ENCODE measurements at regions not wholly inside any gene's neighbourhood (a gene's known extent, or its start where the extent isn't known, plus 50 kb on each side); places are given as distances from the start of the nearest gene placed in this dataset.

GRCh38 chr10:130885021-130885655 is 426.4 kb downstream of the TCERG1L start:
- peak in 5 of 42 donors; percentile 13 to 26 (median 19) for DNase-seq
- intact Hi-C loops (cut with DNase I) = no loop called here

GRCh38 chr10:130887170-130887569 is 424.4 kb downstream of the TCERG1L start:
- DNase-seq = no peak
- intact Hi-C loops (cut with DNase I) = no loop called here

GRCh38 chr10:130888493-130888892 is 423.0 kb downstream of the TCERG1L start:
- intact Hi-C loops (cut with DNase I) = no loop called here
- DNase-seq = no peak

- no peak for DNase-seq
- intact Hi-C loops (cut with DNase I) = no loop called here
Measured at GRCh38 chr10:130889240-130889639, 422.3 kb downstream of the TCERG1L start.

- intact Hi-C loops (cut with DNase I) = no loop called here
- no peak for DNase-seq
Measured at GRCh38 chr10:130889780-130890179, 421.7 kb downstream of the TCERG1L start.

GRCh38 chr10:130891066-130891465 is 420.5 kb downstream of the TCERG1L start:
- no peak for DNase-seq
- intact Hi-C loops (cut with DNase I) = no loop called here

GRCh38 chr10:130894471-130894870 is 417.1 kb downstream of the TCERG1L start:
- intact Hi-C loops (cut with DNase I) = no loop called here
- no peak for DNase-seq

GRCh38 chr10:130895161-130895560 is 416.4 kb downstream of the TCERG1L start:
- intact Hi-C loops (cut with DNase I) = no loop called here
- DNase-seq = no peak

GRCh38 chr10:130897815-130898214 is 413.7 kb downstream of the TCERG1L start:
- intact Hi-C loops (cut with DNase I) = no loop called here
- peak in 1 of 42 donors; percentile 15 for DNase-seq

- intact Hi-C loops (cut with DNase I) = no loop called here
- DNase-seq = peak in 1 of 42 donors; percentile 5
Measured at GRCh38 chr10:130898381-130898780, 413.1 kb downstream of the TCERG1L start.

- peak in 1 of 42 donors; percentile 34 for DNase-seq
- intact Hi-C loops (cut with DNase I) = no loop called here
Measured at GRCh38 chr10:130899856-130900255, 411.7 kb downstream of the TCERG1L start.

- intact Hi-C loops (cut with DNase I) = no loop called here
- no peak for DNase-seq
Measured at GRCh38 chr10:130900441-130901160, 410.9 kb downstream of the TCERG1L start.

- no peak for DNase-seq
- intact Hi-C loops (cut with DNase I) = no loop called here
Measured at GRCh38 chr10:130901311-130902165, 410.0 kb downstream of the TCERG1L start.

- intact Hi-C loops (cut with DNase I) = no loop called here
- DNase-seq = no peak
Measured at GRCh38 chr10:130902471-130902870, 409.1 kb downstream of the TCERG1L start.

- no peak for DNase-seq
Measured at GRCh38 chr10:130902929-130903328, 408.6 kb downstream of the TCERG1L start.

GRCh38 chr10:130904676-130905075 is 406.8 kb downstream of the TCERG1L start:
- DNase-seq = no peak

More at GRCh38 chr10:130902929-130903328, 408.6 kb downstream of the TCERG1L start:
- intact Hi-C loops (cut with DNase I) = no loop called here

GRCh38 chr10:130905386-130905785 is 406.1 kb downstream of the TCERG1L start:
- intact Hi-C loops (cut with DNase I) = no loop called here
- DNase-seq = no peak

More at GRCh38 chr10:130904676-130905075, 406.8 kb downstream of the TCERG1L start:
- intact Hi-C loops (cut with DNase I) = no loop called here

- intact Hi-C loops (cut with DNase I) = no loop called here
Measured at GRCh38 chr10:130905921-130906320, 405.6 kb downstream of the TCERG1L start.

GRCh38 chr10:130910848-130911247 is 400.7 kb downstream of the TCERG1L start:
- DNase-seq = no peak
- intact Hi-C loops (cut with DNase I) = no loop called here

More at GRCh38 chr10:130905921-130906320, 405.6 kb downstream of the TCERG1L start:
- no peak for DNase-seq

GRCh38 chr10:130913844-130914243 is 397.7 kb downstream of the TCERG1L start:
- intact Hi-C loops (cut with DNase I) = no loop called here

More at GRCh38 chr10:130913844-130914243, 397.7 kb downstream of the TCERG1L start:
- no peak for DNase-seq

All from head of caudate nucleus (tissue), 42 donors.